SU-DHL-6 (cell line): ENCODE measurements at regions not wholly inside any gene's neighbourhood (a gene's known extent, or its start where the extent isn't known, plus 50 kb on each side); places are given as distances from the start of the nearest gene placed in this dataset.

Source experiments
- H2AFZ ChIP-seq: fragments of 200-600 bp; sonication (generic); 2 replicates; pipeline ENCODE4 v1.6.1; 2014; ENCODE audit warnings: low read depth, mild to moderate bottlenecking, moderate library complexity, mixed read lengths, antibody characterized with exemption, low read length; ENCODE audit not compliant: severe bottlenecking
- H3F3A ChIP-seq: fragments of 200-600 bp; shearing (Covaris generic); 2 replicates; pipeline ENCODE4 v1.6.0; 2016; ENCODE audit warnings: antibody characterized with exemption, mild to moderate bottlenecking; ENCODE audit not compliant: insufficient read depth
- H3K27ac ChIP-seq: fragments of 200-600 bp; sonication (generic); 2 replicates; pipeline ENCODE4 v1.5.1; 2016; ENCODE audit warnings: low read depth, mild to moderate bottlenecking, low read length, moderate library complexity, mixed read lengths
- H3K27me3 ChIP-seq: fragments of 200-600 bp; sonication (generic), shearing (Covaris generic); 2 replicates; pipeline ENCODE4 v1.6.0; 2014; ENCODE audit warnings: mild to moderate bottlenecking, low read length
- H3K36me3 ChIP-seq: fragments of 200-600 bp; sonication (generic); 2 replicates; pipeline ENCODE4 v1.6.1; 2014; ENCODE audit warnings: mild to moderate bottlenecking, low read length, mixed read lengths
- H3K4me2 ChIP-seq: fragments of 300-600, 200-600 bp; shearing (Covaris generic), sonication (generic); 2 replicates; pipeline ENCODE4 v1.6.0; 2014; ENCODE audit warnings: low read length, low read depth, mild to moderate bottlenecking; ENCODE audit not compliant: poor library complexity, severe bottlenecking
- H3K4me3 ChIP-seq: fragments of 200-600 bp; sonication (generic); 2 replicates; pipeline ENCODE4 v1.5.1; 2014; ENCODE audit warnings: antibody characterized with exemption, low read length, mild to moderate bottlenecking, mixed read lengths; ENCODE audit not compliant: insufficient read depth, poor library complexity, severe bottlenecking
- H3K79me2 ChIP-seq: fragments of 200-600 bp; sonication (generic); 2 replicates; pipeline ENCODE4 v1.6.1; 2014; ENCODE audit warnings: mild to moderate bottlenecking, low read length, moderate library complexity; ENCODE audit not compliant: insufficient read depth
- H3K9ac ChIP-seq: fragments of 200-600 bp; sonication (generic); 2 replicates; pipeline ENCODE4 v1.7.0; 2014; ENCODE audit warnings: mild to moderate bottlenecking, low read length
- H3K9me2 ChIP-seq: fragments of 200-600 bp; sonication (generic); replicated peaks from 2 replicates; pipeline ENCODE4 v1.6.1; 2014; ENCODE audit warnings: low read length; ENCODE audit not compliant: insufficient read depth
- H3K9me3 ChIP-seq: fragments of 200-600 bp; sonication (generic); 2 replicates; pipeline ENCODE4 v1.6.1; 2014; ENCODE audit warnings: low read length, mixed read lengths; ENCODE audit not compliant: insufficient read depth
- H4K20me1 ChIP-seq: fragments of 200-600 bp; sonication (generic); 2 replicates; pipeline ENCODE4 v1.6.1; 2014; ENCODE audit warnings: low read depth, mild to moderate bottlenecking, antibody characterized with exemption, low read length, moderate library complexity, mixed read lengths
- CTCF ChIP-seq: fragments of 200-600 bp; sonication (generic); IDR thresholded peaks from one replicate; pipeline ENCODE4 v1.5.1; 2017; ENCODE audit warnings: antibody characterized with exemption, mild to moderate bottlenecking, low read length, moderate library complexity; ENCODE audit not compliant: insufficient read depth, poor library complexity, severe bottlenecking
- EZH2phosphoT487 ChIP-seq: fragments of 200-600 bp; sonication (generic), shearing (Covaris generic); conservative IDR thresholded peaks from 2 replicates; pipeline ENCODE4 v1.6.1; 2018; ENCODE audit warnings: mild to moderate bottlenecking, antibody characterized with exemption, low read length, moderate library complexity, mixed read lengths

- Histone ChIP-seq H3K27ac (no peak overlapping the region), H3K4me3 (no peak overlapping the region), H2AFZ (no peak overlapping the region), H3K9ac (no peak overlapping the region), H3K4me2 (no peak overlapping the region), H3K79me2 (no peaks in the 10 kb centered on the region), H3F3A (no peaks in the 10 kb centered on the region), H3K9me2 (no peaks in the 10 kb centered on the region), H3K9me3 (no peaks in the 10 kb centered on the region), H4K20me1 (no peaks in the 10 kb centered on the region), H3K27me3 (no peaks in the 10 kb centered on the region), H3K36me3 (no peaks in the 10 kb centered on the region)
- TF ChIP-seq CTCF (no peak), EZH2phosphoT487 (no peak)
Observed at GRCh38 chr14:97276573-97276972, 479.4 kb downstream of the VRK1 start.

- Histone ChIP-seq H4K20me1 (no peaks in the 10 kb centered on the region), H3K27ac (no peak overlapping the region), H2AFZ (no peak overlapping the region), H3K4me2 (no peak overlapping the region), H3K27me3 (no peaks in the 10 kb centered on the region), H3K4me3 (no peak overlapping the region), H3K9me2 (no peaks in the 10 kb centered on the region), H3K79me2 (no peaks in the 10 kb centered on the region), H3K36me3 (no peaks in the 10 kb centered on the region), H3F3A (no peaks in the 10 kb centered on the region), H3K9me3 (no peaks in the 10 kb centered on the region), H3K9ac (no peak overlapping the region)
- TF ChIP-seq EZH2phosphoT487 = no peak
- TF ChIP-seq CTCF = no peak
Observed at GRCh38 chr14:97277711-97278110, 480.5 kb downstream of the VRK1 start.

GRCh38 chr14:97280526-97280925 lies 483.3 kb downstream of the VRK1 start:
- no peak overlapping the region for H3K27ac ChIP-seq

More at GRCh38 chr14:97280526-97280925, 483.3 kb downstream of the VRK1 start:
- no peak overlapping the region for H3K4me3 ChIP-seq
- no peaks in the 10 kb centered on the region for H3K9me3 ChIP-seq
- H3K9me2 ChIP-seq = no peaks in the 10 kb centered on the region
- H3F3A ChIP-seq = no peaks in the 10 kb centered on the region
- no peak overlapping the region for H3K9ac ChIP-seq
- H4K20me1 ChIP-seq = no peaks in the 10 kb centered on the region
- no peaks in the 10 kb centered on the region for H3K27me3 ChIP-seq
- H3K36me3 ChIP-seq = no peaks in the 10 kb centered on the region
- H3K4me2 ChIP-seq = no peak overlapping the region
- no peaks in the 10 kb centered on the region for H3K79me2 ChIP-seq
- no peak for TF ChIP-seq EZH2phosphoT487
- no peak for TF ChIP-seq CTCF
- no peak overlapping the region for H2AFZ ChIP-seq
